ACC112 (cell line): ENCODE measurements at regions not wholly inside any gene's neighbourhood (a gene's known extent, or its start where the extent isn't known, plus 50 kb on each side); places are given as distances from the start of the nearest gene placed in this dataset.
A peak's percentile ranks its signal among the peaks of the same experiment; 100 is the strongest.

Experiments used
- H2AFZ ChIP-seq: fragments of 200-600 bp; sonication (generic); one replicate; pipeline ENCODE4 v1.6.0; 2017; ENCODE audit warnings: antibody characterized with exemption, low read length; ENCODE audit not compliant: unreplicated experiment
- H3K27ac ChIP-seq: fragments of 200-600 bp; sonication (generic); 2 replicates; pipeline ENCODE4 v1.5.1; 2014; ENCODE audit warnings: low read depth, mild to moderate bottlenecking, antibody characterized with exemption, low read length, moderate library complexity
- H3K27me3 ChIP-seq: fragments of 200-600 bp; sonication (generic); 2 replicates; pipeline ENCODE4 v1.6.1; 2014; ENCODE audit warnings: mild to moderate bottlenecking, antibody characterized with exemption, low read length, moderate library complexity, mixed read lengths; ENCODE audit not compliant: insufficient read depth
- H3K36me3 ChIP-seq: fragments of 200-600 bp; sonication (generic); 2 replicates; pipeline ENCODE4 v1.6.1; 2016; ENCODE audit warnings: mild to moderate bottlenecking, antibody characterized with exemption, low read length, moderate library complexity, mixed read lengths; ENCODE audit not compliant: insufficient read depth
- H3K4me1 ChIP-seq: fragments of 200-600 bp; sonication (generic); one replicate; pipeline ENCODE4 v1.6.1; 2016; ENCODE audit warnings: low read length, mixed read lengths; ENCODE audit not compliant: insufficient read depth, unreplicated experiment, control insufficient read depth
- H3K4me3 ChIP-seq: fragments of 200-600 bp; sonication (generic); 2 replicates; pipeline ENCODE4 v1.5.1; 2014; ENCODE audit warnings: mild to moderate bottlenecking, low read depth, low read length
- H3K79me2 ChIP-seq: fragments of 200-600 bp; sonication (generic); one replicate; pipeline ENCODE4 v1.6.0; 2016; ENCODE audit warnings: low read length; ENCODE audit not compliant: control insufficient read depth, unreplicated experiment, insufficient read depth

GRCh38 chr6:74071214-74071613 is 375.2 kb downstream of the CD109 start:
- H3K27me3 ChIP-seq, result no peaks in the 10 kb centered on the region
- peaks cover 21% of the 10 kb centered on the region for H3K4me1 ChIP-seq
- no peaks in the 10 kb centered on the region for H3K79me2 ChIP-seq
- no peak overlapping the region for H2AFZ ChIP-seq
- no peak overlapping the region for H3K27ac ChIP-seq
- no peaks in the 10 kb centered on the region for H3K36me3 ChIP-seq
- H3K4me3 ChIP-seq, result no peak overlapping the region

DNA sequence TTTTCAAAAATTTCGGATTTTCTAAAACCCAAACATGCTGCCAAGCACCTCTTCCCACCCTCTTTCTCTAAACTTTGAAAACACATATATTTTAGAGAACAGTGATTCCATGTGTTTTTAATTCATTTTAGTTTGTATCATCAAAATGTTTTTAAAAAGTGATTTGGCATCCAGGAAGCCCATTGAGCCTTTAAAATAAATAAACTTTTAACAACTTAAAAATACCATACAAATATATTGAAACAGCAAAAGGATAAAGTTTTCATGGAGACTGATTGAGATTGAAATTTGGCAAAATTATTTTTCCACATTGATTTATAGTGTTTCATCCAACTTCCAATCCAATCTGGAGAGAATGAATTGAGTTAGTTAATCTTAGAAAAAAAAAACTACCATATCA is 374.7 kb downstream of the CD109 start:
- Histone ChIP-seq H2AFZ (no peak overlapping the region), H3K27ac (no peak overlapping the region), H3K27me3 (no peaks in the 10 kb centered on the region), H3K79me2 (no peaks in the 10 kb centered on the region), H3K4me1 (peaks cover 22% of the 10 kb centered on the region), H3K4me3 (no peak overlapping the region), H3K36me3 (no peaks in the 10 kb centered on the region)

DNA sequence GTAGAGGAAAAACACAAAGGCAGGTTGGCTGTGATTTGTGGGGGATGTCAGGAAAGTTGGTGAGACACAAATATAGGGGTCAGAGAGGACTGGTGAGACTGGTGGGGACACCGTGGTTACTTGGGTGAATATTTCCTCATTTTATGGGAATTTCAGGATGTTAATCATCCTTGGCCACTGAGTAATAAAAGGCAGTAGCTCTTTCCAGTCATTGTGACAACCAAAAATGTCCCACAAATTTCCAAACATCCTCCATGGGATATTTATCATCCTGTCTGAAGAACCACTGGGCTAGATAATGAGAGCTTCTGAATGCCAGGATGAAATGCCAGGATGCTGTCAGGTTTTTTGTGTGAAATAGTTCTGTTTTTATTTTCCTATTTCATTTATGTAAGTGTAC is 374.1 kb downstream of the CD109 start:
- no peaks in the 10 kb centered on the region for H3K79me2 ChIP-seq

GRCh38 chr6:74069089-74069581 is 373.1 kb downstream of the CD109 start:
- Histone ChIP-seq H3K27me3 (no peaks in the 10 kb centered on the region), H3K27ac (peak overlapping the region; percentile 19; the same call in 1 of the 2 replicates), H3K79me2 (no peaks in the 10 kb centered on the region), H3K4me1 (peaks cover 20% of the 10 kb centered on the region), H3K4me3 (no peak overlapping the region), H2AFZ (no peak overlapping the region), H3K36me3 (no peaks in the 10 kb centered on the region)

More for the DNA sequence above, 374.1 kb downstream of the CD109 start:
- H3K4me1 ChIP-seq, result peaks cover 22% of the 10 kb centered on the region
- H2AFZ ChIP-seq, result no peak overlapping the region
- H3K27ac ChIP-seq, result peak overlapping the region; percentile 19; the same call in 1 of the 2 replicates
- no peaks in the 10 kb centered on the region for H3K36me3 ChIP-seq
- no peak overlapping the region for H3K4me3 ChIP-seq
- no peaks in the 10 kb centered on the region for H3K27me3 ChIP-seq

GRCh38 chr6:74066168-74066871 is 370.3 kb downstream of the CD109 start:
- H2AFZ ChIP-seq, result no peak overlapping the region
- H3K27me3 ChIP-seq, result no peaks in the 10 kb centered on the region
- no peaks in the 10 kb centered on the region for H3K36me3 ChIP-seq
- H3K4me3 ChIP-seq, result no peak overlapping the region
- peaks cover 7% of the 10 kb centered on the region for H3K4me1 ChIP-seq
- H3K27ac ChIP-seq, result no peak overlapping the region
- no peaks in the 10 kb centered on the region for H3K79me2 ChIP-seq

GRCh38 chr6:74065705-74066104 is 369.7 kb downstream of the CD109 start:
- Histone ChIP-seq H3K79me2 (no peaks in the 10 kb centered on the region), H3K4me1 (peaks cover 7% of the 10 kb centered on the region), H3K36me3 (no peaks in the 10 kb centered on the region), H3K4me3 (no peak overlapping the region), H3K27me3 (no peaks in the 10 kb centered on the region), H2AFZ (no peak overlapping the region), H3K27ac (no peak overlapping the region)

GRCh38 chr6:74063391-74063790 is 367.4 kb downstream of the CD109 start:
- Histone ChIP-seq H2AFZ (no peak overlapping the region), H3K4me1 (peaks cover 7% of the 10 kb centered on the region), H3K27me3 (no peaks in the 10 kb centered on the region), H3K27ac (no peak overlapping the region), H3K79me2 (no peaks in the 10 kb centered on the region), H3K36me3 (no peaks in the 10 kb centered on the region), H3K4me3 (no peak overlapping the region)

- no peaks in the 10 kb centered on the region for H3K79me2 ChIP-seq
- no peak overlapping the region for H3K27ac ChIP-seq
- no peaks in the 10 kb centered on the region for H3K36me3 ChIP-seq
- H3K4me3 ChIP-seq, result no peak overlapping the region
- peaks cover under 1% of the 10 kb centered on the region for H3K4me1 ChIP-seq
- no peak overlapping the region for H2AFZ ChIP-seq
- H3K27me3 ChIP-seq, result no peaks in the 10 kb centered on the region
Observed at GRCh38 chr6:74061201-74061600, 365.2 kb downstream of the CD109 start.

DNA sequence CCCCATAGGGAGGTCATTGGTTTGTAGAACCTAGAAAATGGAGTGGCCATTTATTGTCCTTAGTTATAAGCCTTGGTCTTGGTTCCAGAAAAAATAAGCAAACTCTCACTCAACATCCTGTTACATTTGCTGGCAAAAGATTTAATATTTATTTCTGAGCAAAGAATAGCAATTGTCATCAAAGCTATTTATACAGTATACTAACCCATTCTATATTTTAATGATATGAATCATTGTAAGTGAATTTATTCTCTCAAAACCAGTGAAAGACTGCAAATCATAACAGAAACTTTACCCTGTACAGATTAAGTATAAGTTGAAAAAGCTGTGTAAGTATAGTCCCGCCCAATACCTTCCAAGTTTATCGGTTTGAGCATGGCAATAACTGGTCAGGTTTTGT is 364.4 kb downstream of the CD109 start:
- Histone ChIP-seq H3K79me2 (no peaks in the 10 kb centered on the region), H3K36me3 (no peaks in the 10 kb centered on the region), H3K4me3 (no peak overlapping the region), H3K27ac (no peak overlapping the region), H3K27me3 (no peaks in the 10 kb centered on the region), H3K4me1 (no peaks in the 10 kb centered on the region), H2AFZ (no peak overlapping the region)

DNA sequence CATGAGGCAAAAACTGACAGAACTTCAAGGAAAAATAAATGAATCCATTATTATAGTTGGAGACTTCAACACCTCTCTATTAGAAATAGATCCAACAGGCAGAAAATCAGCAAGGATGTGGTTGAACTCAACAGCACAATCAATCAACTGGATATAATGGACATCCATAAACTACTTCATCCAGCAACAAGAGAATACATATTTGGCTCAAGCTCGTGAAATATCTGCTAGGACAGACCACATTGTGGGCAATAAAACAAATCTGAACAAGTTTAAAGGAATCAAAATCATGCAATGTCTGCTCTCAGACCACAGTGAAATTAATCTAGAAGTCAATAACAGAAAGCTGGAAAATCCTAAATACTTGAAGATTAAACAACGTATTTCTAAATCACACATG is 362.6 kb downstream of the CD109 start:
- H3K4me1 ChIP-seq, result no peaks in the 10 kb centered on the region
- H3K27ac ChIP-seq, result no peak overlapping the region
- H3K4me3 ChIP-seq, result no peak overlapping the region
- no peaks in the 10 kb centered on the region for H3K36me3 ChIP-seq
- no peaks in the 10 kb centered on the region for H3K79me2 ChIP-seq
- no peak overlapping the region for H2AFZ ChIP-seq
- no peaks in the 10 kb centered on the region for H3K27me3 ChIP-seq

GRCh38 chr6:74057326-74057725 is 361.3 kb downstream of the CD109 start:
- H3K79me2 ChIP-seq, result no peaks in the 10 kb centered on the region
- H3K27me3 ChIP-seq, result no peaks in the 10 kb centered on the region
- H2AFZ ChIP-seq, result no peak overlapping the region
- no peak overlapping the region for H3K27ac ChIP-seq
- no peak overlapping the region for H3K4me3 ChIP-seq
- no peaks in the 10 kb centered on the region for H3K36me3 ChIP-seq
- H3K4me1 ChIP-seq, result no peaks in the 10 kb centered on the region
